Breast epithelium (tissue), 3 donors: ENCODE measurements at regions not wholly inside any gene's neighbourhood (a gene's known extent, or its start where the extent isn't known, plus 50 kb on each side); places are given as distances from the start of the nearest gene placed in this dataset.

Experiments used
- POLR2A ChIP-seq: fragments of 450-650 bp; IDR thresholded peaks from one replicate; pipeline ENCODE4 v1.6.1; 2016; ENCODE audit warnings: antibody characterized with exemption, mild to moderate bottlenecking, moderate library complexity
- POLR2AphosphoS5 ChIP-seq, 3 donors: sonication (generic); formaldehyde crosslinking; IDR thresholded peaks; one replicate each; pipeline ENCODE4 v1.6.1; 2017; ENCODE audit warnings: antibody characterized with exemption in 3 of 3
- TF ChIP-seq, protein P1 (sequence below), 3 donors: fragments of 450-650 bp; IDR thresholded peaks; one replicate each; pipeline ENCODE4 v1.5.1; 2016 to 2017; ENCODE audit warnings: antibody characterized with exemption in 3 of 3, mild to moderate bottlenecking in 3 of 3, moderate library complexity in 3 of 3

DNA sequence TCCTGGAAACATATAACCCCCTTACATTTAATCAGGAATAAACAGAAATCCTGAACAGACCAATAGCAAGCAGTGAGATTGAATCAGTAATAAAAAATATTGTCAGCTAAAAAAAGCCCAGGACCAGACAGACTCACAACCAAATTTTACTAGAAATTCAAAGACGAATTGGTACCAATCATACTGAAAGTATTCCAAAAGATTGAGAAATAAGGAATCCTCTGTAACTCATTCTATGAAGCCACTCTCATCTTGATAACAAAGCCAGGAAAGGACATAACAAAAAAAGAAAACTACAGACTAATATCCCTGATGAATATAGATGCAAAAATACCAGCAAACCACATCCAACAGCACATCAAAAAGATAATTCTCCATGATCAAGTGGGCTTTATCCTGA, 714.0 kb downstream of the SEMA5A start:
- TF ChIP-seq POLR2A (no peak), POLR2AphosphoS5 (IDR thresholded peaks at IDR 0.05) (no peak)
- TF ChIP-seq, protein P1, sequence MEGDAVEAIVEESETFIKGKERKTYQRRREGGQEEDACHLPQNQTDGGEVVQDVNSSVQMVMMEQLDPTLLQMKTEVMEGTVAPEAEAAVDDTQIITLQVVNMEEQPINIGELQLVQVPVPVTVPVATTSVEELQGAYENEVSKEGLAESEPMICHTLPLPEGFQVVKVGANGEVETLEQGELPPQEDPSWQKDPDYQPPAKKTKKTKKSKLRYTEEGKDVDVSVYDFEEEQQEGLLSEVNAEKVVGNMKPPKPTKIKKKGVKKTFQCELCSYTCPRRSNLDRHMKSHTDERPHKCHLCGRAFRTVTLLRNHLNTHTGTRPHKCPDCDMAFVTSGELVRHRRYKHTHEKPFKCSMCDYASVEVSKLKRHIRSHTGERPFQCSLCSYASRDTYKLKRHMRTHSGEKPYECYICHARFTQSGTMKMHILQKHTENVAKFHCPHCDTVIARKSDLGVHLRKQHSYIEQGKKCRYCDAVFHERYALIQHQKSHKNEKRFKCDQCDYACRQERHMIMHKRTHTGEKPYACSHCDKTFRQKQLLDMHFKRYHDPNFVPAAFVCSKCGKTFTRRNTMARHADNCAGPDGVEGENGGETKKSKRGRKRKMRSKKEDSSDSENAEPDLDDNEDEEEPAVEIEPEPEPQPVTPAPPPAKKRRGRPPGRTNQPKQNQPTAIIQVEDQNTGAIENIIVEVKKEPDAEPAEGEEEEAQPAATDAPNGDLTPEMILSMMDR (IDR thresholded peaks at IDR 0.05) = no peak
